WTC11 (cell line): ENCODE measurements at regions not wholly inside any gene's neighbourhood (a gene's known extent, or its start where the extent isn't known, plus 50 kb on each side); places are given as distances from the start of the nearest gene placed in this dataset.

Experiments used
- ATAC-seq: fragments of 200-7000 bp; cut with Tn5 transposase; 2 replicates; pipeline ENCODE4 v1.10.0; 2021; ENCODE audit warnings: mild to moderate bottlenecking, moderate library complexity
- CTCF ChIA-PET: fragments of 300-600 bp; sonication (Branson Sonifier 250); formaldehyde crosslinking; loops from one replicate; lab custom pipeline; 2021; ENCODE audit warnings: antibody characterized with exemption; lab: Charles Lee
- POLR2A ChIA-PET: fragments of 350-600 bp; sonication (Branson Sonifier 250); formaldehyde crosslinking; loops from one replicate; lab custom pipeline; 2021; ENCODE audit warnings: antibody characterized with exemption; lab: Charles Lee
- DNase-seq: peaks from one replicate; pipeline ENCODE4 v3.0.0; 2021; ENCODE audit warnings: low spot score
- H3K27ac Mint-ChIP-seq: 2 replicates; pipeline ENCODE4 v1.8.0; 2021; ENCODE audit warnings: mixed read lengths
- H3K27me3 Mint-ChIP-seq: 2 replicates; pipeline ENCODE4 v1.8.0; 2021; ENCODE audit warnings: low read depth, mild to moderate bottlenecking, moderate library complexity, mixed read lengths
- H3K36me3 Mint-ChIP-seq: 2 replicates; pipeline ENCODE4 v1.8.0; 2021; ENCODE audit warnings: mixed read lengths
- H3K4me1 Mint-ChIP-seq: 2 replicates; pipeline ENCODE4 v1.8.0; 2022; ENCODE audit warnings: mixed read lengths
- H3K4me3 Mint-ChIP-seq: 2 replicates; pipeline ENCODE4 v1.8.0; 2021; ENCODE audit warnings: mild to moderate bottlenecking, moderate library complexity, mixed read lengths
- H3K9me3 Mint-ChIP-seq: 2 replicates; pipeline ENCODE4 v1.8.0; 2021; ENCODE audit warnings: mixed read lengths
- AFF4 ChIP-seq: sonication (generic); formaldehyde crosslinking; IDR thresholded peaks from 2 replicates; pipeline ENCODE4 v1.8.1; 2023; ENCODE audit warnings: mild to moderate bottlenecking, missing genetic modification reagents, borderline replicate concordance
- CREM ChIP-seq: sonication (generic); formaldehyde crosslinking; IDR thresholded peaks from 2 replicates; pipeline ENCODE4 v1.8.1; 2022; ENCODE audit warnings: mild to moderate bottlenecking, missing genetic modification reagents, moderate library complexity
- FOXK1 ChIP-seq: sonication (generic); formaldehyde crosslinking; IDR thresholded peaks from 2 replicates; pipeline ENCODE4 v1.8.0; 2022; ENCODE audit warnings: mild to moderate bottlenecking, moderate library complexity, missing genetic modification reagents
- FOXP1 ChIP-seq: sonication (generic); formaldehyde crosslinking; IDR thresholded peaks from 2 replicates; pipeline ENCODE4 v1.8.0; 2022; ENCODE audit warnings: missing genetic modification reagents, mild to moderate bottlenecking, moderate library complexity, borderline replicate concordance
- HMGA2 ChIP-seq: fragments of 250-450 bp; sonication (Bioruptor Pico); IDR thresholded peaks from 2 replicates; pipeline ENCODE4 v1.4.0; 2021; ENCODE audit warnings: mild to moderate bottlenecking, moderate library complexity
- IRF2 ChIP-seq: sonication (generic); formaldehyde crosslinking; IDR thresholded peaks from 2 replicates; pipeline ENCODE4 v1.8.0; 2022; ENCODE audit warnings: low read depth, missing genetic modification reagents, borderline replicate concordance
- MAX ChIP-seq: sonication (generic); formaldehyde crosslinking; IDR thresholded peaks from 2 replicates; pipeline ENCODE4 v1.8.0; 2022; ENCODE audit warnings: mild to moderate bottlenecking, missing genetic modification reagents
- PRDM15 ChIP-seq: sonication (generic); formaldehyde crosslinking; IDR thresholded peaks from 2 replicates; pipeline ENCODE4 v1.8.0; 2022; ENCODE audit warnings: missing genetic modification reagents
- RELA ChIP-seq: sonication (generic); formaldehyde crosslinking; IDR thresholded peaks from 2 replicates; pipeline ENCODE4 v1.8.1; 2022; ENCODE audit warnings: missing genetic modification reagents, mild to moderate bottlenecking, borderline replicate concordance
- RORB ChIP-seq: fragments of 250-450 bp; sonication (Bioruptor Pico); IDR thresholded peaks from 2 replicates; pipeline ENCODE4 v1.9.0; 2021; ENCODE audit warnings: mild to moderate bottlenecking
- TEAD4 ChIP-seq: sonication (generic); formaldehyde crosslinking; IDR thresholded peaks from 2 replicates; pipeline ENCODE4 v1.8.0; 2022; ENCODE audit warnings: mild to moderate bottlenecking, missing genetic modification reagents
- ZBTB43 ChIP-seq: sonication (generic); formaldehyde crosslinking; IDR thresholded peaks from 2 replicates; pipeline ENCODE4 v1.8.1; 2023; ENCODE audit warnings: mild to moderate bottlenecking, missing genetic modification reagents
- ZNF671 ChIP-seq: fragments of 250-450 bp; sonication (Bioruptor Pico); IDR thresholded peaks from 2 replicates; pipeline ENCODE4 v1.8.0; 2021; ENCODE audit warnings: mild to moderate bottlenecking
- TF ChIP-seq, protein P1 (sequence below): sonication (generic); formaldehyde crosslinking; IDR thresholded peaks from 2 replicates; pipeline ENCODE4 v1.8.1; 2023; ENCODE audit warnings: mild to moderate bottlenecking, missing genetic modification reagents, moderate library complexity
- TF ChIP-seq, protein P2 (sequence below): fragments of 250-450 bp; sonication (Bioruptor Pico); IDR thresholded peaks from 2 replicates; pipeline ENCODE4 v1.9.0; 2021; ENCODE audit warnings: mild to moderate bottlenecking, borderline replicate concordance
- TF ChIP-seq, protein P3 (sequence below): sonication (generic); formaldehyde crosslinking; IDR thresholded peaks from 2 replicates; pipeline ENCODE4 v1.8.1; 2023; ENCODE audit warnings: mild to moderate bottlenecking, missing genetic modification reagents, moderate library complexity
- TF ChIP-seq, protein P4 (sequence below): sonication (generic); formaldehyde crosslinking; IDR thresholded peaks from 2 replicates; pipeline ENCODE4 v1.8.0; 2022; ENCODE audit warnings: mild to moderate bottlenecking, missing genetic modification reagents

DNA sequence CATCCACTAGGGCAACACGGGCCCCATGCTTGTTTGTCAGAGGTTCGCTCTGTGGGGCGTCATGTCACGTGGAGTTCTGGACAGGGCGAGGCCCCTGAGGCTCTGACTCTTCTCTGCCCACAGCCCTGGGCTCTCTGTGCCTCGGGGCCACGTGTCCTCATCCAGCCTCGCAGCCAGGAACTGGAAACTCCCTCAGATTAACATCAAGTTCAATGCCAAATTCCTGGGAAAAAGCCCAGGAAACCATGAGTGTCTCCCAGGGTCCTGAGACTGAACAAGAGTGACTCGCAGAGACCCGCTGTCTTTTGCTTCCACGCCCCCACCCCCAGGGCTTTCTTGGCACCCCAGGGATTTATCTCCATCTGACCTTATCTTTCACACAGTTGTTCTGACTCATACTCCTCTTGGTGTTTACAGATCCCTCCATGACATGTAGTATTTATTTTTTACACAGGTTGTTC, 174.0 kb upstream of the PIEZO2 start (continued):
- TF ChIP-seq, protein P1, sequence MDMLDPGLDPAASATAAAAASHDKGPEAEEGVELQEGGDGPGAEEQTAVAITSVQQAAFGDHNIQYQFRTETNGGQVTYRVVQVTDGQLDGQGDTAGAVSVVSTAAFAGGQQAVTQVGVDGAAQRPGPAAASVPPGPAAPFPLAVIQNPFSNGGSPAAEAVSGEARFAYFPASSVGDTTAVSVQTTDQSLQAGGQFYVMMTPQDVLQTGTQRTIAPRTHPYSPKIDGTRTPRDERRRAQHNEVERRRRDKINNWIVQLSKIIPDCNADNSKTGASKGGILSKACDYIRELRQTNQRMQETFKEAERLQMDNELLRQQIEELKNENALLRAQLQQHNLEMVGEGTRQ (CRISPR knock-in tag), result no peak
- no peak for TF ChIP-seq RORB (CRISPR knock-in tag)
- TF ChIP-seq, protein P2, sequence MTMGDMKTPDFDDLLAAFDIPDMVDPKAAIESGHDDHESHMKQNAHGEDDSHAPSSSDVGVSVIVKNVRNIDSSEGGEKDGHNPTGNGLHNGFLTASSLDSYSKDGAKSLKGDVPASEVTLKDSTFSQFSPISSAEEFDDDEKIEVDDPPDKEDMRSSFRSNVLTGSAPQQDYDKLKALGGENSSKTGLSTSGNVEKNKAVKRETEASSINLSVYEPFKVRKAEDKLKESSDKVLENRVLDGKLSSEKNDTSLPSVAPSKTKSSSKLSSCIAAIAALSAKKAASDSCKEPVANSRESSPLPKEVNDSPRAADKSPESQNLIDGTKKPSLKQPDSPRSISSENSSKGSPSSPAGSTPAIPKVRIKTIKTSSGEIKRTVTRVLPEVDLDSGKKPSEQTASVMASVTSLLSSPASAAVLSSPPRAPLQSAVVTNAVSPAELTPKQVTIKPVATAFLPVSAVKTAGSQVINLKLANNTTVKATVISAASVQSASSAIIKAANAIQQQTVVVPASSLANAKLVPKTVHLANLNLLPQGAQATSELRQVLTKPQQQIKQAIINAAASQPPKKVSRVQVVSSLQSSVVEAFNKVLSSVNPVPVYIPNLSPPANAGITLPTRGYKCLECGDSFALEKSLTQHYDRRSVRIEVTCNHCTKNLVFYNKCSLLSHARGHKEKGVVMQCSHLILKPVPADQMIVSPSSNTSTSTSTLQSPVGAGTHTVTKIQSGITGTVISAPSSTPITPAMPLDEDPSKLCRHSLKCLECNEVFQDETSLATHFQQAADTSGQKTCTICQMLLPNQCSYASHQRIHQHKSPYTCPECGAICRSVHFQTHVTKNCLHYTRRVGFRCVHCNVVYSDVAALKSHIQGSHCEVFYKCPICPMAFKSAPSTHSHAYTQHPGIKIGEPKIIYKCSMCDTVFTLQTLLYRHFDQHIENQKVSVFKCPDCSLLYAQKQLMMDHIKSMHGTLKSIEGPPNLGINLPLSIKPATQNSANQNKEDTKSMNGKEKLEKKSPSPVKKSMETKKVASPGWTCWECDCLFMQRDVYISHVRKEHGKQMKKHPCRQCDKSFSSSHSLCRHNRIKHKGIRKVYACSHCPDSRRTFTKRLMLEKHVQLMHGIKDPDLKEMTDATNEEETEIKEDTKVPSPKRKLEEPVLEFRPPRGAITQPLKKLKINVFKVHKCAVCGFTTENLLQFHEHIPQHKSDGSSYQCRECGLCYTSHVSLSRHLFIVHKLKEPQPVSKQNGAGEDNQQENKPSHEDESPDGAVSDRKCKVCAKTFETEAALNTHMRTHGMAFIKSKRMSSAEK (CRISPR knock-in tag), result no peak

GRCh38 chr18:11322716-11323115, 173.3 kb upstream of the PIEZO2 start:
- H3K4me3 Mint-ChIP-seq, result no peak overlapping the region
- TF ChIP-seq TEAD4 (CRISPR knock-in tag) (no peak), ZNF671 (no peak), RELA (CRISPR knock-in tag) (no peak), ZBTB43 (CRISPR knock-in tag) (no peak), CREM (CRISPR knock-in tag) (no peak)
- no peak overlapping the region for H3K27ac Mint-ChIP-seq
- no peaks in the 10 kb centered on the region for H3K27me3 Mint-ChIP-seq
- H3K4me1 Mint-ChIP-seq, result no peaks in the 10 kb centered on the region
- ATAC-seq (peak; percentile 81), DNase-seq (peak; percentile 35)
- H3K9me3 Mint-ChIP-seq, result 0 out of 2 replicates have a peak, but pooled peaks cover 5% of the 10 kb centered on the region
- ChIA-PET POLR2A (no interaction called here), CTCF (no interaction called here)
- H3K36me3 Mint-ChIP-seq, result no peaks in the 10 kb centered on the region

DNA sequence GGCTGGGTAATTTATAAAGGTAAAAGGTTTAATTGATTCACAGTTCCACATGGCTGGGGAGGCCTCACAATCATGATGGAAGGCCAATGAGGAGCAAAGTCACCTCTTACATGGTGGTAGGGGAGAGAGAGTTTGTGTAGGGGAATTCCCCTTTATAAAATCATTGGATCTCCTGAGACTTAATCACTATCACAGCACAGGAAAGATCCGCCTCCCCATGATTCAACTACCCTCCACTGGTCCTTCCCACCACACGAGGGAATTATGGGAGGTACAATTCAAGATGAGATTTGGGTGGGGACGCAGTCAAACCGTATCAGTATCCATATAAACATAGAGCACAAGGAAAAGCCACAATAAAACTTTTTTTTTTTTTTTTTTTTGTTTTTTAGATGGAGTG, 172.6 kb upstream of the PIEZO2 start:
- ChIA-PET CTCF (interaction anchor here (1.3 kb wide), 1 partner anchor 12 kb away, joined by 5 read pairs; no protein-coding TSS in a partner anchor), POLR2A (no interaction called here)
- no peaks in the 10 kb centered on the region for H3K4me1 Mint-ChIP-seq
- ATAC-seq, result no peak
- no peak overlapping the region for H3K4me3 Mint-ChIP-seq
- H3K27ac Mint-ChIP-seq, result no peak overlapping the region
- no peaks in the 10 kb centered on the region for H3K27me3 Mint-ChIP-seq
- H3K36me3 Mint-ChIP-seq, result no peaks in the 10 kb centered on the region
- 0 out of 2 replicates have a peak, but pooled peaks cover 5% of the 10 kb centered on the region for H3K9me3 Mint-ChIP-seq
- no peak for DNase-seq
- TF ChIP-seq, protein P3, sequence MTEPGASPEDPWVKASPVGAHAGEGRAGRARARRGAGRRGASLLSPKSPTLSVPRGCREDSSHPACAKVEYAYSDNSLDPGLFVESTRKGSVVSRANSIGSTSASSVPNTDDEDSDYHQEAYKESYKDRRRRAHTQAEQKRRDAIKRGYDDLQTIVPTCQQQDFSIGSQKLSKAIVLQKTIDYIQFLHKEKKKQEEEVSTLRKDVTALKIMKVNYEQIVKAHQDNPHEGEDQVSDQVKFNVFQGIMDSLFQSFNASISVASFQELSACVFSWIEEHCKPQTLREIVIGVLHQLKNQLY (CRISPR knock-in tag), result no peak
- TF ChIP-seq FOXK1 (CRISPR knock-in tag) (no peak), HMGA2 (no peak), FOXP1 (CRISPR knock-in tag) (no peak), IRF2 (CRISPR knock-in tag) (no peak), PRDM15 (no peak), AFF4 (CRISPR knock-in tag) (no peak), MAX (no peak)
- TF ChIP-seq, protein P4, sequence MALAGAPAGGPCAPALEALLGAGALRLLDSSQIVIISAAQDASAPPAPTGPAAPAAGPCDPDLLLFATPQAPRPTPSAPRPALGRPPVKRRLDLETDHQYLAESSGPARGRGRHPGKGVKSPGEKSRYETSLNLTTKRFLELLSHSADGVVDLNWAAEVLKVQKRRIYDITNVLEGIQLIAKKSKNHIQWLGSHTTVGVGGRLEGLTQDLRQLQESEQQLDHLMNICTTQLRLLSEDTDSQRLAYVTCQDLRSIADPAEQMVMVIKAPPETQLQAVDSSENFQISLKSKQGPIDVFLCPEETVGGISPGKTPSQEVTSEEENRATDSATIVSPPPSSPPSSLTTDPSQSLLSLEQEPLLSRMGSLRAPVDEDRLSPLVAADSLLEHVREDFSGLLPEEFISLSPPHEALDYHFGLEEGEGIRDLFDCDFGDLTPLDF, result no peak
